ENCODE measurements at regions not wholly inside any gene's neighbourhood (a gene's known extent, or its start where the extent isn't known, plus 50 kb on each side); places are given as distances from the start of the nearest gene placed in this dataset.

DNA sequence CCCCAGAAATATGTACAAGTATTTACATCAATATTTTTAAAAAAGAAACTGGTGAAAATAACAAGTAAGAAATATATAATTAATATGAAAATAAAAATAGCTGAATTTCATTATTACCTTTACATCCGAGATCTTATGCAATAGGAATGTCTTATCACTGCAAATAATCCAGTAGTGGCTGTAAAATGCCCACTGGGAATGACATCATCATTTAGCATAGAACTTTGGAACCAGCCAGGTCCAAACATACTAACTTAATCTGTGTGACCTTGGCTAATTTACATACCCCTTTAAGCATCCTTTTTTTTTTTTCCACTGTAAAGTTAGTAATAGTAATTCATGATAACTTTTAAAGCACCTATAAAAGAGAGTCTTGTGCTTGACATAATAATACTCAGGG is 611.7 kb downstream of the ZIC1 start:
- H3K9me3 ChIP-seq, result peaks cover 0 to 33% (median 21%) of the 10 kb centered on the region in 8 donors
- no peak for DNase-seq
- H3K27ac ChIP-seq, result no peak overlapping the region
- H3K36me3 ChIP-seq, result no peaks in the 10 kb centered on the region
- no peaks in the 10 kb centered on the region for H3K4me1 ChIP-seq
- H3K4me3 ChIP-seq, result no peak overlapping the region
- intact Hi-C loops (cut with DNase I; ENCODE audit: low total_unique reads), result no loop called here
- no peak for TF ChIP-seq POLR2A (IDR thresholded peaks at IDR 0.05)
- TF ChIP-seq, protein P1, sequence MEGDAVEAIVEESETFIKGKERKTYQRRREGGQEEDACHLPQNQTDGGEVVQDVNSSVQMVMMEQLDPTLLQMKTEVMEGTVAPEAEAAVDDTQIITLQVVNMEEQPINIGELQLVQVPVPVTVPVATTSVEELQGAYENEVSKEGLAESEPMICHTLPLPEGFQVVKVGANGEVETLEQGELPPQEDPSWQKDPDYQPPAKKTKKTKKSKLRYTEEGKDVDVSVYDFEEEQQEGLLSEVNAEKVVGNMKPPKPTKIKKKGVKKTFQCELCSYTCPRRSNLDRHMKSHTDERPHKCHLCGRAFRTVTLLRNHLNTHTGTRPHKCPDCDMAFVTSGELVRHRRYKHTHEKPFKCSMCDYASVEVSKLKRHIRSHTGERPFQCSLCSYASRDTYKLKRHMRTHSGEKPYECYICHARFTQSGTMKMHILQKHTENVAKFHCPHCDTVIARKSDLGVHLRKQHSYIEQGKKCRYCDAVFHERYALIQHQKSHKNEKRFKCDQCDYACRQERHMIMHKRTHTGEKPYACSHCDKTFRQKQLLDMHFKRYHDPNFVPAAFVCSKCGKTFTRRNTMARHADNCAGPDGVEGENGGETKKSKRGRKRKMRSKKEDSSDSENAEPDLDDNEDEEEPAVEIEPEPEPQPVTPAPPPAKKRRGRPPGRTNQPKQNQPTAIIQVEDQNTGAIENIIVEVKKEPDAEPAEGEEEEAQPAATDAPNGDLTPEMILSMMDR (IDR thresholded peaks at IDR 0.05 in 8 of 11, conservative IDR thresholded peaks at IDR 0.05 in 3 of 11), result no peak
- no peak for TF ChIP-seq POLR2AphosphoS5 (IDR thresholded peaks at IDR 0.05)
- WGBS, 5 donors, result 74 to 87% (median 79%) methylated on average over 1 of the region's 1 CpG
- no peaks in the 10 kb centered on the region for H3K27me3 ChIP-seq (replicated peaks in 1 of 7)

DNA sequence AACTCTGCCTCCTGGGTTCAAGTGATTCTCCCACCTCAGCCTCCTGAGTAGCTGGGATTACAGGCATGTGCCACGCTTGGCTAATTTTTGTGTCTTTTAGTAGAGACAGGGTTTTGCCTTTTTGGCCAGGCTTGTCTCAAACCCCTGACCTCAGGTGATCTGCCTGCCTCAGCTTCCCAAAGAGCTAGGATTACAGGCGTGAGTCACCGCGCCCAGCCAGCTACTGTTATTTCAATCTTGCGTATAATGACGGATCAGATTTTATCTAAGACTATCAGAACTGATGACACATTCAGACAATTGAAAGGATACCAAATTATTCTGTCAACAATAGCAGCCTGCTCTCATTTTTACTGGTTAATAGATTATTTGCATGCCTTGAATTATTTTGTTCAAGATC is 612.2 kb downstream of the ZIC1 start:
- intact Hi-C loops (cut with DNase I; ENCODE audit: low total_unique reads), result no loop called here
- no peaks in the 10 kb centered on the region for H3K36me3 ChIP-seq
- WGBS, 5 donors, result 89 to 94% (median 92%) methylated on average over 6 of the region's 6 CpGs

DNA sequence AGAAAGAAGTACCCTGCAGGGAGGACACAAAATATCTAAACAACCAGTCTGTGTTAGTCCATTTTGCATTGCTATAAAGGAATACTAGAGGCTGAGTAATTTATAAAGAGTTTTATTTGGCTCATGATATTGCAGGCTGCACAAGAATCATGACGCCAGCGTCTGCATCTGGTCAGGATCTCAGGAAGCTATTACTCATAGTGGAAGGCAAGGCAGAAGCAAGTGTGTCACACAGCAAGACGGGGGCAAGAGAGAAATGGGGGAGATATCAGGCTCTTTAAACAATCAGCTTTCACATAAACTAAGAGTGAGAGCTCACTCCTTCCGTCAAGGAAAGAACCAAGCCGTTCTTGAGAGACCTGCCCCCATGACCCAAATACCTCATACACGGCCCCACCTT is 614.8 kb downstream of the ZIC1 start:
- WGBS, 5 donors, result 62 to 84% (median 74%) methylated on average over 6 of the region's 6 CpGs
- no peak overlapping the region for H3K4me3 ChIP-seq
- H3K9me3 ChIP-seq, result peaks cover 0 to 10% (median 2%) of the 10 kb centered on the region in 8 donors
- intact Hi-C loops (cut with DNase I; ENCODE audit: low total_unique reads), result no loop called here
- DNase-seq, result no peak
- H3K4me1 ChIP-seq, result no peaks in the 10 kb centered on the region
- H3K27ac ChIP-seq, result no peak overlapping the region
- H3K36me3 ChIP-seq, result no peaks in the 10 kb centered on the region
- TF ChIP-seq POLR2A (IDR thresholded peaks at IDR 0.05) (no peak), POLR2AphosphoS5 (IDR thresholded peaks at IDR 0.05) (no peak)
- TF ChIP-seq, protein P1 (IDR thresholded peaks at IDR 0.05 in 8 of 11, conservative IDR thresholded peaks at IDR 0.05 in 3 of 11), result no peak
- H3K27me3 ChIP-seq (replicated peaks in 1 of 7), result no peaks in the 10 kb centered on the region

More for the DNA sequence above, 612.2 kb downstream of the ZIC1 start:
- Histone ChIP-seq H3K9me3 (peaks cover 0 to 29% (median 17%) of the 10 kb centered on the region in 8 donors), H3K27me3 (replicated peaks in 1 of 7) (no peaks in the 10 kb centered on the region), H3K27ac (no peak overlapping the region), H3K4me3 (no peak overlapping the region), H3K4me1 (no peaks in the 10 kb centered on the region)
- no peak for TF ChIP-seq POLR2A (IDR thresholded peaks at IDR 0.05)
- TF ChIP-seq POLR2AphosphoS5 (IDR thresholded peaks at IDR 0.05), result no peak
- TF ChIP-seq, protein P1 (IDR thresholded peaks at IDR 0.05 in 8 of 11, conservative IDR thresholded peaks at IDR 0.05 in 3 of 11), result no peak
- no peak for DNase-seq

DNA sequence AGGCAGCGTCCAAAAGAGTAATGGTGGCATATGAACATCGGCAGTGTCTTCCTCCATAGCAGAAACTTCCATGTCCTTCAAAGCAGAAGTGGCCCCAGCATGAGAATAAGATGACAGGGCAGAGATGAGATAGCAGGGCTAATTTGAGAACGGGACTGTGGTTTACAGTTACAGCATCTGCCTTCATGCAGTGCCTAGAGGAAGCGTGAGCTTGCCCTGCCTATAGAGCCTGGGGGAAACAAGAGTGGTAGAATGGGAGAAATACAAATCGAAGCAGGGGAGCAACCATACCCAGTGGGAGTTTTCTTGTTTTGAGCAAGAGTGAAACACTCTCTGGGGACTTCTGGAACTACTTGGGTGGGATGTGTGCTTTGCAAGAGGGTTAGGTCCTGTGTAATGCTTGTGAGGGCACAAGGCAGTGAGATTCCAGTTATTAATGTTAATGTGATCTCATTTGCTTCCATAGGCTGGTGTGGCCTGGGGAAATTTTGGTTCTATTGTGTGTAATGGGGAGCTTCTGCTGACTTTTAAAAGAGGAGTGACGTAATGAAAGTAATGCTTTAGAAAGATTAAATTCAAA is 616.9 kb downstream of the ZIC1 start:
- H3K4me1 ChIP-seq, result no peaks in the 10 kb centered on the region
- H3K4me3 ChIP-seq, result no peak overlapping the region
- H3K36me3 ChIP-seq, result no peaks in the 10 kb centered on the region
- TF ChIP-seq, protein P1 (IDR thresholded peaks at IDR 0.05 in 8 of 11, conservative IDR thresholded peaks at IDR 0.05 in 3 of 11), result no peak
- TF ChIP-seq POLR2AphosphoS5 (IDR thresholded peaks at IDR 0.05), result no peak
- no peak for TF ChIP-seq POLR2A (IDR thresholded peaks at IDR 0.05)
- peaks cover 0 to 6% (median 0%) of the 10 kb centered on the region in 8 donors for H3K9me3 ChIP-seq
- no peak for DNase-seq
- H3K27me3 ChIP-seq (replicated peaks in 1 of 7), result no peaks in the 10 kb centered on the region
- 83 to 91% (median 84%) methylated on average over 6 of the region's 6 CpGs for WGBS, 5 donors
- H3K27ac ChIP-seq, result no peak overlapping the region
- intact Hi-C loops (cut with DNase I; ENCODE audit: low total_unique reads), result no loop called here
